Activated naive CD4-positive, alpha-beta T cell treated with anti-CD3 and anti-CD28 coated beads for 36 hours (primary cell): ENCODE measurements at regions not wholly inside any gene's neighbourhood (a gene's known extent, or its start where the extent isn't known, plus 50 kb on each side); places are given as distances from the start of the nearest gene placed in this dataset.

Experiments used
- CTCF ChIA-PET: fragments of 350-600 bp; sonication (Branson Sonifier 250); formaldehyde crosslinking; loops from one replicate; lab custom pipeline; 2021; ENCODE audit warnings: antibody characterized with exemption; lab: Charles Lee
- DNase-seq: peaks from one replicate; pipeline ENCODE4 v3.0.0-alpha.2; 2020
- H3K27ac Mint-ChIP-seq: one replicate; pipeline ENCODE4 v1.8.0; 2021; ENCODE audit warnings: mild to moderate bottlenecking, mixed read lengths
- H3K27me3 Mint-ChIP-seq: one replicate; pipeline ENCODE4 v1.8.0; 2021; ENCODE audit warnings: low read depth, mixed read lengths
- H3K36me3 Mint-ChIP-seq: one replicate; pipeline ENCODE4 v1.8.0; 2021; ENCODE audit warnings: low read depth, mixed read lengths
- H3K4me1 Mint-ChIP-seq: one replicate; pipeline ENCODE4 v1.8.0; 2021; ENCODE audit warnings: low read depth, mixed read lengths
- H3K4me3 Mint-ChIP-seq: one replicate; pipeline ENCODE4 v1.8.0; 2021; ENCODE audit warnings: mild to moderate bottlenecking, moderate library complexity, mixed read lengths
- H3K9me3 Mint-ChIP-seq: one replicate; pipeline ENCODE4 v1.8.0; 2021; ENCODE audit warnings: mixed read lengths
- intact Hi-C: fragments of 100-400 bp; cut with micrococcal nuclease; formaldehyde crosslinking; loops from one replicate; pipeline ENCODE4 v1.15.1; 2023

- CTCF ChIA-PET: no interaction called here
- Mint-ChIP-seq H3K4me1 (no peaks in the 10 kb centered on the region), H3K9me3 (no peaks in the 10 kb centered on the region), H3K27me3 (peaks cover 2% of the 10 kb centered on the region), H3K27ac (no peak overlapping the region), H3K36me3 (no peaks in the 10 kb centered on the region), H3K4me3 (no peak overlapping the region)
- no peak for DNase-seq
- intact Hi-C loops: no loop called here
Measured at GRCh38 chr7:1317646-1318045, 85.0 kb downstream of the UNCX start.

- peaks cover 2% of the 10 kb centered on the region for H3K27me3 Mint-ChIP-seq
- intact Hi-C loops: no loop called here
- no peaks in the 10 kb centered on the region for H3K4me1 Mint-ChIP-seq
- no peak overlapping the region for H3K4me3 Mint-ChIP-seq
- CTCF ChIA-PET: no interaction called here
- no peaks in the 10 kb centered on the region for H3K36me3 Mint-ChIP-seq
- no peaks in the 10 kb centered on the region for H3K9me3 Mint-ChIP-seq
- H3K27ac Mint-ChIP-seq: no peak overlapping the region
- no peak for DNase-seq
Measured at GRCh38 chr7:1318051-1318450, 85.4 kb downstream of the UNCX start.

GRCh38 chr7:1318661-1319060, 86.0 kb downstream of the UNCX start:
- CTCF ChIA-PET: no interaction called here
- H3K27me3 Mint-ChIP-seq: peaks cover 3% of the 10 kb centered on the region
- intact Hi-C loops: no loop called here

GRCh38 chr7:1320616-1321240, 88.1 kb downstream of the UNCX start:
- Mint-ChIP-seq H3K4me3 (no peak overlapping the region), H3K36me3 (no peaks in the 10 kb centered on the region), H3K9me3 (no peaks in the 10 kb centered on the region), H3K27me3 (peaks cover 6% of the 10 kb centered on the region), H3K4me1 (no peaks in the 10 kb centered on the region), H3K27ac (no peak overlapping the region)
- intact Hi-C loops: no loop called here
- CTCF ChIA-PET: no interaction called here
- DNase-seq: no peak

More at GRCh38 chr7:1318661-1319060, 86.0 kb downstream of the UNCX start:
- H3K27ac Mint-ChIP-seq: no peak overlapping the region
- H3K4me1 Mint-ChIP-seq: no peaks in the 10 kb centered on the region
- H3K9me3 Mint-ChIP-seq: no peaks in the 10 kb centered on the region
- no peak overlapping the region for H3K4me3 Mint-ChIP-seq
- DNase-seq: no peak
- no peaks in the 10 kb centered on the region for H3K36me3 Mint-ChIP-seq

- no peaks in the 10 kb centered on the region for H3K9me3 Mint-ChIP-seq
- H3K4me1 Mint-ChIP-seq: no peaks in the 10 kb centered on the region
- CTCF ChIA-PET: no interaction called here
- no peaks in the 10 kb centered on the region for H3K36me3 Mint-ChIP-seq
- peaks cover 7% of the 10 kb centered on the region for H3K27me3 Mint-ChIP-seq
- intact Hi-C loops: no loop called here
- no peak for DNase-seq
- H3K27ac Mint-ChIP-seq: no peak overlapping the region
- H3K4me3 Mint-ChIP-seq: no peak overlapping the region
Measured at GRCh38 chr7:1321411-1322239, 89.0 kb downstream of the UNCX start.

GRCh38 chr7:1322240-1323110, 89.8 kb downstream of the UNCX start:
- H3K27ac Mint-ChIP-seq: no peak overlapping the region

GRCh38 chr7:1323178-1324027, 90.7 kb downstream of the UNCX start:
- Mint-ChIP-seq H3K27me3 (peaks cover 8% of the 10 kb centered on the region), H3K9me3 (no peaks in the 10 kb centered on the region), H3K4me1 (no peaks in the 10 kb centered on the region), H3K4me3 (no peak overlapping the region), H3K36me3 (no peaks in the 10 kb centered on the region), H3K27ac (no peak overlapping the region)
- intact Hi-C loops: no loop called here
- CTCF ChIA-PET: no interaction called here
- no peak for DNase-seq

More at GRCh38 chr7:1322240-1323110, 89.8 kb downstream of the UNCX start:
- H3K9me3 Mint-ChIP-seq: no peaks in the 10 kb centered on the region
- no peaks in the 10 kb centered on the region for H3K36me3 Mint-ChIP-seq
- intact Hi-C loops: no loop called here
- CTCF ChIA-PET: no interaction called here
- no peaks in the 10 kb centered on the region for H3K4me1 Mint-ChIP-seq
- H3K27me3 Mint-ChIP-seq: peaks cover 8% of the 10 kb centered on the region
- no peak overlapping the region for H3K4me3 Mint-ChIP-seq
- DNase-seq: no peak

GRCh38 chr7:1324028-1324900, 91.6 kb downstream of the UNCX start:
- intact Hi-C loops: no loop called here
- H3K36me3 Mint-ChIP-seq: no peaks in the 10 kb centered on the region
- CTCF ChIA-PET: no interaction called here
- H3K4me3 Mint-ChIP-seq: no peak overlapping the region
- DNase-seq: no peak
- no peak overlapping the region for H3K27ac Mint-ChIP-seq
- H3K27me3 Mint-ChIP-seq: peaks cover 6% of the 10 kb centered on the region
- no peaks in the 10 kb centered on the region for H3K9me3 Mint-ChIP-seq
- H3K4me1 Mint-ChIP-seq: no peaks in the 10 kb centered on the region

GRCh38 chr7:1325246-1325645, 92.6 kb downstream of the UNCX start:
- CTCF ChIA-PET: no interaction called here
- intact Hi-C loops: no loop called here
- H3K36me3 Mint-ChIP-seq: no peaks in the 10 kb centered on the region
- no peak overlapping the region for H3K4me3 Mint-ChIP-seq
- H3K4me1 Mint-ChIP-seq: no peaks in the 10 kb centered on the region
- no peaks in the 10 kb centered on the region for H3K9me3 Mint-ChIP-seq
- H3K27me3 Mint-ChIP-seq: peaks cover 6% of the 10 kb centered on the region
- no peak for DNase-seq
- H3K27ac Mint-ChIP-seq: no peak overlapping the region

- Mint-ChIP-seq H3K4me3 (no peak overlapping the region), H3K27me3 (peaks cover 8% of the 10 kb centered on the region), H3K9me3 (no peaks in the 10 kb centered on the region), H3K36me3 (no peaks in the 10 kb centered on the region), H3K4me1 (no peaks in the 10 kb centered on the region), H3K27ac (no peak overlapping the region)
- CTCF ChIA-PET: no interaction called here
- no peak for DNase-seq
- intact Hi-C loops: no loop called here
Measured at GRCh38 chr7:1325646-1326510, 93.2 kb downstream of the UNCX start.

- Mint-ChIP-seq H3K27me3 (peaks cover 10% of the 10 kb centered on the region), H3K27ac (no peak overlapping the region), H3K4me1 (no peaks in the 10 kb centered on the region), H3K4me3 (no peak overlapping the region), H3K9me3 (no peaks in the 10 kb centered on the region), H3K36me3 (no peaks in the 10 kb centered on the region)
- CTCF ChIA-PET: no interaction called here
- no peak for DNase-seq
- intact Hi-C loops: no loop called here
Measured at GRCh38 chr7:1326511-1326785, 93.8 kb downstream of the UNCX start.
